GM18909 (cell line): ENCODE measurements at regions not wholly inside any gene's neighbourhood (a gene's known extent, or its start where the extent isn't known, plus 50 kb on each side); places are given as distances from the start of the nearest gene placed in this dataset.
A peak's percentile ranks its signal among the peaks of the same experiment; 100 is the strongest.

Experiments
- ATAC-seq: cut with Tn5 transposase; IDR thresholded peaks from one replicate; pipeline ENCODE4 v1.9.1; 2021; ENCODE audit warnings: mild to moderate bottlenecking; ENCODE audit not compliant: unreplicated experiment, poor library complexity

DNA sequence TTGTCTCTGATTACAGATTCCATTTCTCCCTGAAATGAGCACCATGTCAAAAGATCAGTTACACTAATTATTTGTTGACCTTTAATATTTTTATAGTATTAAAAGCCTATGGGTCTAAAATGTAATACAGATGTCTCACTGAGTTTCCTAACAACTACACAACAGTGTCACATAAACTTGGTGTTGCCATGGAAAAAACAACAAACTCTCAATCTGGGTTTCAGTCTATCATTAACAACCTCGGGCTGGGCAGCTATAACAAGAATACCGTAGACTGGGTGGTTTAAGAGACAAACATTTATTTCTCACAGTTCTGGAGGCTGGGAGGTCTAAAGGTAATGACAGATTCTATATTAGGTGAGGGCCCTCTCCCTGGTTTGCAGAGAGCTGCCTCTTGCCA is 407.1 kb downstream of the HNRNPD start:
- no peak for ATAC-seq

DNA sequence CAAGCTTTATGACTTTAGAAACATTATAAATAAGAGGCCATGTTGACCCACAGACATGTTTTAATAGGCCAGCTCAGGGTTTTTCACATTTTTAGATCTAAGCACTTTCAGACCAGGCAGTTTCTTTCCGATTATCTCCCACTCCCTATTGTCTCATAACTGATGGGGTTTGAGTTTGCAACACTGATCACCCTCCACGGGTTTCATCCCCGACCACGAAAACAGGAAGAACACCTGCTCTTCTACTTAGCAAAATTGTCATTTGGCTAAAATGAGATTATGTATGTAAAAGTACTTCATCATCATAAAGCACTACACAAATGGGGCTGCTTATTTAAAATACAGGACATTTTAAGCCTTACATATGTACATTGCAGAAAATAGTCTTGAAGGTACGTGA is 407.9 kb downstream of the HNRNPD start:
- no peak for ATAC-seq

DNA sequence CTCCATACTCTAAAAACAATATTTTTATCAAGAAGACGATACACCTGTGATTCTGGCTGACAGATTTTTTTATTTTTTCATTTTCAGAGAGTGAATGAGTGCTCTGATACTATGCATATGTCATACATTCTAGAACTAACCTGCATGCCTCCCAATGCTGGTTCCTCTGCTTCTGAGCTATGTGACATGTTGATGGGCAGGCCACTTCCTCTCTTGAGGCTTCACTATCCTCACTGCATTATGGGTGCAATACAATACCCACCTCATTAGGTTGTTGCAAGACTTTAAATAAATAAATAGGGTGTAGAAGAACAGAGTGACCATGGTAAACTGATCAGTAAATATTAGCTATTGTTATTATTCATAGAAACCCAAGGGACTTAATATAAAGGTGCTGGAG is 408.3 kb downstream of the HNRNPD start:
- ATAC-seq = no peak

- no peak for ATAC-seq
These were observed 410.1 kb downstream of the HNRNPD start for GRCh38 chr4:81963763-81964020.

DNA sequence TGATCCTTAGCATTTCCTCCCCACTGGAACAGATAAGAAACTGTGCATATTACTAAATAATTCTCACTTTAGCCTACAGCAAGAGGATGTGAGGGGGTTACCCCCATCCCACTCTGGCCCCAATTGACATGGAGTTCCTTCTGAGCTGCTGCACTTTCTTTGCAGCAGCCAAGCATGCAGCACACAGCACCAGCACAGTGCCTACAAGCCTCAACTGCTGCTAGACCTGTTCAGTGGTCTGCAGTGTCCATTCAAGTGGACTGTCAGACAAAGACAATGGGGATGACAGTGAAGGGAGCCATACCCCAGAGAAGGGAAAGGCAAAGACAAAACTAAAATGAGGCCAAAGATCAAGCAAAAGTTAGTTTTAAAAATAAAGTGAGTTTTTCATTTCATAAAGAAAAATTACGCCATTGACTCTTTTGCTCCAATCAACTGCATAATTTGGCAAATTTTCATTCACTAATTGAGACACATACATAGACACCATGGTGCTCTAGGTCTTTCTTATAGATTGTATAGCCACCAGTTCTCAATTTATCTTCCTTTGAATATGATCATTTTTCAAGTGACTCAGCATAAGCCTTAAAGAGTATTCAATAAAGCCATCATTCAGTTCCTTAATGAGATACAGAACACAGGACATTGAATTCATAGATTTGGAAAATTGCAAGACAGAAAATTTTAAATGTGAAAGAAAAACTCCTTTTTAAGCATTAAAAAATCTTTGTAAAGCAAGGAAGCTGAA is 410.6 kb downstream of the HNRNPD start:
- ATAC-seq = no peak

GRCh38 chr4:81960961-81961360 is 412.8 kb downstream of the HNRNPD start:
- no peak for ATAC-seq

DNA sequence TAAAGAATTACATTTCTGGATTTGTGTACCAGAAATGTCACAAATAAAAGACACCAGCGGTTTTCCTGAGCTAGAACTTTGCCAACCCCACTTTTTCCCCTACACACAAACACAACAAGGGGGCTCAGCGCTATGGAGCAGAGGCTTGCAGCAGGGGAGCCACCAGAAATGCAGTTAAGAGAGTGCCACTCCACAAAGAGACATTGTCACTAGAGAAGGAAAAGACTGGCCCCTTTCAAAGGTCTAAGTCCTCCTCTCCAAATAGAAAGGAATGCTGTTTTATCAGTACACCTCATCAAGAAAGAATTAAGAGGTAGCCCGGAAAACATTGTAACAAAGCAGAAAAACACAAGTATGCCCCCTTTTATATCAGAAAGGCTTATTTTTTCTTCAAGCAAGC is 419.5 kb downstream of the HNRNPD start:
- no peak for ATAC-seq

DNA sequence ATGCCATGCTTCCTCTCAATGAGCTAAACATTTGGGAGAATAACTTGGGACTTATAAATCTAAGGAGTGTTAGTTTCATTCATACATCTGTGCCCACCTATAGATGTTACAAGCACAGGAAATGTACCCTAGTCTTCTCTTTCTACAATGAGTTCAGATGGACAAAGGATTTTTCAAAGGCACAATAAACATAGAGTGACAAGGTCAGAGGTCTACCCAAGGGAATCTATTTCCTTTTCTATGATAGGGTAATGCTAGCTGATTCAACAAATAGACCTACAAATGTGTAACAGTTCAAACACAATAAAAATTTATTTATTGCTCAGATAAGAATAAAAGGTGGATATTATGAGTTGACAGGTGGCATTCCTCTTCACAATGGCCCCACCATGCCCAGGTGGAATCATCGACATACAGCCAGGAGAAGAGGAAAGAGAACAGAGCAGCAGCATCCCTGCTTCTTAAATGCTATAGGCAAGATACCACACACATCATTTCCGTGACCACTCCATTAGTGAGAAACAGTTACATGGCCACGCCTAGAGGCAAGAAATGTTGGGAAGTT is 421.8 kb downstream of the HNRNPD start:
- ATAC-seq = no peak

GRCh38 chr4:81946996-81947395 is 426.8 kb downstream of the HNRNPD start:
- no peak for ATAC-seq

GRCh38 chr4:81930506-81931238 is 443.1 kb downstream of the HNRNPD start:
- no peak for ATAC-seq

GRCh38 chr4:81923140-81923539 is 450.7 kb downstream of the HNRNPD start:
- ATAC-seq = no peak

- no peak for ATAC-seq
These were observed 450.6 kb upstream of the RASGEF1B start for GRCh38 chr4:81922313-81922712.

- ATAC-seq = peak; percentile 42
These were observed 450.0 kb upstream of the RASGEF1B start for GRCh38 chr4:81921751-81922159.

DNA sequence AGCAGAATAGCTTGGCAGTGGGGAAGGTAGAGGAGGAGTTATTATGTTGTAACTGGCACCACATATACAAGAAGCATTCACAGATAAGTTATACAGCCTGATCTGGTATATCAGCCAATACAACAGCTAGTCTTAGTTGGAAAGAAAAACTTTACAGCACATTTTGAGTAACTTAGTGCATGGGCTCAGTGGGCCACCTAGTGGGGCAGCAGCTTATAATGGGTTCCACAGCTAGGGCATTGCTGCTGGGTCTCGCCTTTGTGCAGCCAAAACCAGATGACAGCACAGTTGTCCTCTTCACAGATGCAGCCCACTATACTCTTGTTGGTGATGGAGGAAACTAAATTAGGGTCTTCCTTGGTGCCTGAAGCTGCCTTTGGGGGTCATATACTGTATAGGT is 448.1 kb upstream of the RASGEF1B start:
- ATAC-seq = no peak

DNA sequence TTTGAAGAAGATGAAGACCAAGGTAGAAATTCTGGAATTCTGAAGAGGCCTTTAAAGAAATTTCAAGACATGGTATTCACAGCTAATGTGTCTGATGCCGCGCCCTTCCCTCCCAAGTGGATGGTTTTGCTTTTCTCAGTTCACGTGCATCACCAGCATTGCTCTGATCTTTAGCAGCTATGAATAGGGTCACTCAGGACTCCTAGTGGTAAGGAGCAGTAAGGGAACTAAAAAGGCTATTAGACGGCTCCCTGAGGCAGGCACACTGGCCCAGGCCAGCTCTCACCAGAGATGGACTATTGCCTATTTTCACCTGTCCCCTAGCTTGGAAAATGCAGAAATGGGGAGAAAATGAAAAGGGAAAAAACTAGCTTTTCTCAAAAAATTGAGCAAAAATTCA is 447.5 kb upstream of the RASGEF1B start:
- peak; percentile 75 for ATAC-seq

- no peak for ATAC-seq
These were observed 443.7 kb upstream of the RASGEF1B start for GRCh38 chr4:81915430-81915829.

- ATAC-seq = no peak
These were observed 442.9 kb upstream of the RASGEF1B start for GRCh38 chr4:81914623-81915022.

DNA sequence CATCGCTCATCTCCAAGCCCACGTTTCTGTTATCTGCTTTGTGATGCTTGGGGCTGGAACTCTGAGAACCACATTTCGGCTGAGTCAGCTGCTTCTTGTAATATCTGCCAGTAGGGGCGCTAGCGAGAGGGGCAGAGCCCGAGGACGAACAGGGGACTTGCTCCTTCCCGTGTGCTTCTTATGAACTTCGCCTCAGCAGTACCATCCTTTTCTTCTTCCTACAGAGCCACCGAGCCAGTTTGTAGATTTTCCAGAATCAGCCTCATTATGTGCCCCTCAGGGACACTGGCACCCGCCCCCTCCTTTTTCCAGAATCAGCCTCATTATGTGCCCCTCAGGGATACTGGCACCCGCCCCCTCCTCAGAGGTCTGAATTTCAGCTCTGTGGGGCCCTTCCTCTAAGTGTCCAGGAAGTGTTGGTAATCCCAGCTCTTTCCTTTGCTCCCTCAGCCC is 441.7 kb upstream of the RASGEF1B start:
- ATAC-seq = peak; percentile 87

GRCh38 chr4:81912376-81913030 is 440.8 kb upstream of the RASGEF1B start:
- ATAC-seq = no peak

DNA sequence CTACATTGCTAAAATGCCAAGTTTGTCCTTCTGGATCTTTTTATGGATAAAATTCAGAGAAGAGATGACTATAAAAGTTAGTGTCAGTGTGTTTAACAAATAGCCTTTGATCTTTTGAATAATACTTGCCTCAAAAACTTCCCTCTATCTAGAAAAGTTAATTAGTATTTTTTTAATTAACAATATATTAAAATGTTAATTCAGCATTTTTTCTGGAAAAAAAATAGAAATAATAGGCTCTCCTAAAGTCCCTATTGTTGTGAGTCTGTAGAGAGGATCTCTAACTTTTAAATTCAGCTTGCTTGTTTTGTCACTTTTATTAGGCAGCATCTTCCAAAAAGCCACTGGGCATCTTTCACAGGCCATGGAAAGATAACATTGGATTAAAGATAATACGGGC is 435.2 kb upstream of the RASGEF1B start:
- no peak for ATAC-seq

GRCh38 chr4:81905971-81906370 is 434.3 kb upstream of the RASGEF1B start:
- peak; percentile 99 for ATAC-seq
